ENCODE measurements at regions not wholly inside any gene's neighbourhood (a gene's known extent, or its start where the extent isn't known, plus 50 kb on each side); places are given as distances from the start of the nearest gene placed in this dataset.

DNA sequence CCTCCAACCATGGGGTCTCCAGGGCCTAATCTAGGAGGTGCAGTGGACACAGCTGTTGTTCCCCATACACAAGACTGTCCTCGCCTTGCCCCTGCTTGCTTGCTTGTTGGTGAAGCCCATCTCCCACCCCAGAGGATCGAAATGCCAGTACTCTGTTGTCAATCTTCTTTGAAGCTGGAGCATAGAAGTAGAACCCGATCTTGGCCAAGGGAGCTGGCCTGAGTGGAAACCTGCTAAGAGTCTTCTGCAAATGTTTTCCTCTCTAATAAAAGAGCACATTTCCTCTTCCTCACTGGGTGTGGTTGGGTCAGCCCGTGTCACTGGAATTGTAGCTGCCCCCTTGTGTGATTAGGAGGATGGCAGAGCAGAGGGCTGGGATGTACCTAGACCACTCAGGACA is 85.4 kb downstream of the HES1 start:
- Mint-ChIP-seq H3K4me3 (no peak overlapping the region), H3K27ac (no peak overlapping the region), H3K27me3 (ENCODE audit: low read depth) (peaks cover 8% of the 10 kb centered on the region), H3K4me1 (ENCODE audit: low read depth) (peaks cover 6% of the 10 kb centered on the region), H3K9me3 (no peaks in the 10 kb centered on the region), H3K36me3 (ENCODE audit: low read depth) (no peaks in the 10 kb centered on the region)
- DNase-seq = no peak
- intact Hi-C loops (cut with micrococcal nuclease) = no loop called here
- CTCF ChIA-PET = no interaction called here

DNA sequence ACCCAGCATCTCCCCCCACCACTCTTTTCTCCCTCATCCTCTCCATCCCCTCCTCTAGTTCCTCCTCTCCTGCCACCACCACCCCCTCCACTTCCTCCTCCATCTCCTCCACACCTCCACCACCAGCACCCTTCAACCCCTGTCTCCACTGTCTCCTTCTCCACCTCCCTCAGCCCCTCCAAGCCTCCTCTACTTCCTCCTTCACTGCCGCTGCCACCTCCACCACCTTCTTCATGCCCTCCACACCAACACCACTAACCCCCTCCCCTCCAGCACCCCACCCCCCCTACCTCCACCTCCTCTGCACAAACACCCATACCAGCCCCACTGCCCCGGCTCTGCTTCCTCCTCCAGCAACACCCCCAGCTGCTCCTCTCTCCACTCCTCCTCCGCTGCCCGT is 88.0 kb downstream of the HES1 start:
- H3K36me3 Mint-ChIP-seq (ENCODE audit: low read depth) = no peaks in the 10 kb centered on the region
- no peak overlapping the region for H3K4me3 Mint-ChIP-seq
- no peak overlapping the region for H3K27ac Mint-ChIP-seq
- no peaks in the 10 kb centered on the region for H3K9me3 Mint-ChIP-seq
- intact Hi-C loops (cut with micrococcal nuclease) = no loop called here
- H3K4me1 Mint-ChIP-seq (ENCODE audit: low read depth) = peaks cover 6% of the 10 kb centered on the region
- peaks cover 11% of the 10 kb centered on the region for H3K27me3 Mint-ChIP-seq (ENCODE audit: low read depth)
- DNase-seq = no peak
- CTCF ChIA-PET = no interaction called here

DNA sequence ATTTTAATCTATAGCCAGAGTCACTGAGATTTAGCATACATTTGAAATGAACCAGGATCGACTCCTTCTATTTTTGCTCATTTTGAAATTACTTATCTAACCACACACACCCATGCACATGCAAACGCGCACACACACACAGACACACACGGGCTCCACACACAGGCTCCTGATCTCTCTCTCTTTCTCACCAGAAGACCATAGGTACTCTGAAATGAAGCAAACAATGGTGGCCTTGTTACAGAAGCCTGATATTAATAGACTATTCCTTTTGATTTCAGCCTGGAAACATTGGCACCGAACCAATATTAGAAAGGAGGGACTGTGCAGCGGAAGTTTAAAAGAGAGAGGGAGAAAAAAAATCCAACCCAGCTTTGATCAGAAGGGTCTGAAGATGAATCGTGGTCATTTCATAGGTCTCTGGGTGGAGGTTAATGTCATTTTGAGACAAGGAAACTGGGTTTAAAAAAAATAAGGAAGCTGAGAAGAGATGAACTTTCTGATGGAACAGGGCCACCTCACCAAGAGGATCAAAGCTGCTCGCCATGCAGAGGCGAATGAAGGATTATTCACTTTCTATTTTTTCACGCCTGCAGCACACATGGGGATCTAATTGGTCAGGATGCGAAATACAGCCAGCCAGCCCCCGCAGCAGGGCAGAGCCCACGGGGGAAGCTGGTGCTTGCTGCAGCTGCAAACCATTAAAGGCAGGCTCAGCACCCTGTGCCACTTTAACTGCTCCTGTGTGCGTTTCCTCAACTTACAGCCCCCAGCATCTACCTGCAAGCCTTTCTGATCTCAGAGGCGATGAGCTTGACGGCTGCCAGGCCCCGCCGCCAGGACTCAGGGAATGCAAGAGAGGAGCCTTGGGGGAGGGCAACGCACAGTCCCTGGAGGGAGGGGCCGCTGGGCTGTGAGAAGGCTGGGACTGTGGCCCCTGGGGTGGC is 88.8 kb downstream of the HES1 start:
- Mint-ChIP-seq H3K36me3 (ENCODE audit: low read depth) (no peaks in the 10 kb centered on the region), H3K27ac (no peak overlapping the region), H3K9me3 (no peaks in the 10 kb centered on the region), H3K4me1 (ENCODE audit: low read depth) (peaks cover 6% of the 10 kb centered on the region), H3K27me3 (ENCODE audit: low read depth) (peaks cover 11% of the 10 kb centered on the region), H3K4me3 (no peak overlapping the region)
- CTCF ChIA-PET = no interaction called here
- DNase-seq = no peak
- intact Hi-C loops (cut with micrococcal nuclease) = no loop called here

DNA sequence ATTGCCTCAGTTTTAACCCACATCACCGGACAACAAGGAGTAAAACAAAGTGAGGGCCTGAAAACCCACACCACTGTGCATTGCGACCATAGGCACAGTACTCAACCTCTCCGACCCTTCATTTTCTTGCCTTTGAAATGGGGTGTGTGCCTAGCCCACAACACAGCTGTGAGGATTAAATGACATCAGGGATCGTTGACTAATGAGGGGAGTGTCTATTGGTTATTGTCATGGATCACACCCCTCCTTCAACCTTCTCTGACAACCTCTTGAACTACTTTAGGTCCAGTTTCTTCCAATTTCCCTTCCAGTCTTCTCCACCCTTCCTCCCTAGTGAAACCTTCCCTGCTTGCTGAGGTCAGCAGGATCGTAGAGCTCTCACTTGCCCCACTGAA is 89.5 kb downstream of the HES1 start:
- no peak for DNase-seq
- H3K36me3 Mint-ChIP-seq (ENCODE audit: low read depth) = no peaks in the 10 kb centered on the region
- H3K4me3 Mint-ChIP-seq = no peak overlapping the region
- intact Hi-C loops (cut with micrococcal nuclease) = no loop called here
- peaks cover 11% of the 10 kb centered on the region for H3K27me3 Mint-ChIP-seq (ENCODE audit: low read depth)
- H3K4me1 Mint-ChIP-seq (ENCODE audit: low read depth) = peaks cover 6% of the 10 kb centered on the region
- H3K9me3 Mint-ChIP-seq = no peaks in the 10 kb centered on the region
- H3K27ac Mint-ChIP-seq = no peak overlapping the region
- CTCF ChIA-PET = no interaction called here

DNA sequence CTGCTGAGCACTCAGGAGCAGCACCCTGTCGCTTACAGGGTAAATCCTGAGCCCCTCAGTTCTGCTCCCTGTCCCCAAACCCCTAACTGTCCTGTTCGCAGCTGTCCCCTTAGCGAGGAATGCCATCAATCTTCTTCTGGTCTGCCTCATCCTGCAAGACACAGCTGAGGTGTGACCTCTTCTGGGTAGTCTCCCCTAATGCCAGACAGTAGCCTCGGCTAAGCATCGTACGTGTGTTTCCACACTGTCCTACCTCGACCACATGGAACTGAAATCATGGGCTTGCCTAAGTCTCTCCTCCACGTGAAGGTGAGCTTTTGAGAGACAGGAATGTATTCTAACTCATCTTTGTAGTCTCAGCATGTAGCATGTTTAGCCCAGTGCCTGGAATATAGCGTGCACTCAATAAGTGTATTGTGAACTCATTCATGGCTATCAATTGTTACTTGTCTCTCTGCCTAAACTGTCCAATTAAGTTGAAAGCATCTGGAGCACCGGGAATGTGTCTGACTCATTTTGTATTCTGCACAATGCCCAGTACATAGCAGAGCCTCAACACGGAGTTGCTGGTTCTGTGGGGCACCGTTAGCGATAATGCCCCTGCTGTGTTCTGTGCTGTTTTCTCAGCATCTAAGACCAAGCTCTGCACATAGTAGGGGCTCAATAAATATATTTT is 90.2 kb downstream of the HES1 start:
- Mint-ChIP-seq H3K27ac (no peak overlapping the region), H3K4me1 (ENCODE audit: low read depth) (peaks cover 6% of the 10 kb centered on the region), H3K27me3 (ENCODE audit: low read depth) (peaks cover 11% of the 10 kb centered on the region), H3K36me3 (ENCODE audit: low read depth) (no peaks in the 10 kb centered on the region), H3K4me3 (no peak overlapping the region), H3K9me3 (no peaks in the 10 kb centered on the region)
- CTCF ChIA-PET = interaction anchor here (0.7 kb wide), 1 partner anchor 50 kb away, joined by 3 read pairs; no protein-coding TSS in a partner anchor
- intact Hi-C loops (cut with micrococcal nuclease) = no loop called here
- DNase-seq = no peak

DNA sequence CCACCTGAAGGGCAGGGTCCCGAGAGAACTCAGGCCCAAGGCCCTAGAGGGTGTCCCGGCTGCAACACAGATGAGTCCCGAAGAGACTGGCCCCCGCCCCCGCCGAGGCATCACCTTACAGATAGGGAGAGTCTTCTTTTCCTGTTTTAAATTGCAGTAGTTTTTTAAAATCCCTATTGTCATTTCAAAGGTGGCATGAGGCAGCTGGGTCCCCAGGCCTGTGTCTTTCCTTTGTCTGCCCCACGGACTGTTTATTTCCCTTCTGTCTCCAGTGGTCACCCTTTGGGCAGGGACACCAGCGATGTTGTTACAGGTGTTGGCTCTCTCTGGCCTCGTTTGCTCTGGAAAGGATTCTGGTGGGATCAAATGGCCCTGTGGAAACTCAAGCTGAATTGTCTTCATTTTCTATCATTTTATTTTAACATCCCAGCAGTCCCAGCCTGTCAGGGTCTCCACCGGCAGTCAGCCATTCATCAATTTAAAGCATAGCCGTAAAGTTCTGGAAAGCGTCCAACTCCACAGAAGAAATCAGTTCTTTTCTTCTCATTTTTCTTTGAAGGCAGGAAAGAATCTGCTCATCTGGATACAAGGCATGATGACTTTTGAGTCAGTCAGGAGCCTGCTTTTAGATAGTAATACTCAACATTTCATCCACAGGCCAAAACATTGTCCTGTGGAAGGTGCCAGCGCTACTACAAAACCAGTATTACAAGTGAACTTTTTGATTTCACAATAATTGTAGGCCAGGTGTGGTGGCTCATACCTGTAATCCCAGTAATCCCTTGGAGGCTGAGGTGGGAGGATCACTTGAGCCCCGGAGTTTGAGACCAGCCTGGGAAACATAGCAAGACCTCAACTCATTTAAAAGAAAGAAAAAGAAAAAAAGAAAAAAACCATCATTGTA is 96.2 kb downstream of the HES1 start:
- intact Hi-C loops (cut with micrococcal nuclease) = no loop called here
- Mint-ChIP-seq H3K4me1 (ENCODE audit: low read depth) (no peaks in the 10 kb centered on the region), H3K4me3 (no peak overlapping the region), H3K36me3 (ENCODE audit: low read depth) (no peaks in the 10 kb centered on the region), H3K9me3 (peaks cover 2% of the 10 kb centered on the region), H3K27ac (no peak overlapping the region), H3K27me3 (ENCODE audit: low read depth) (peaks cover under 1% of the 10 kb centered on the region)
- CTCF ChIA-PET = interaction anchor here (0.6 kb wide), 1 partner anchor 229 kb away, joined by 3 read pairs; no protein-coding TSS in a partner anchor
- no peak for DNase-seq

DNA sequence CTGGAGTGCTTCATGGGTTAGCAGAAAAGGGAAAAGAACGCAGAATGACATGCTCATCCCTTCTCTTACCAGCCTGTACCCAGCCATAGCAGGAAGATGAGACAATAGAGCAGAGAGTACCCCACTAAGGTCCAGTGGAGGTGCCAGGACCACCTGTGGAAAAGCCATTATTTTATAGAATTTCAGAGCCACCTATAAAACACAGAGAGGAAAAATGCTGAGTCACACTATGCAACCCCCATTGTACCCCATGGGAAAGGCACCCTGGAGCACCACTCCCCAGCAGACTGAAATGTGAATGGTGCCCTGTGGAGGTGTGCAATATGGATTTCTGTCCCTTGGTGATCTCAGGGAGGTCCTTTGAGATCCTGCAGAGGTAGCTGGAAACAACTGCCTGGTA is 97.2 kb downstream of the HES1 start:
- CTCF ChIA-PET = no interaction called here
- H3K9me3 Mint-ChIP-seq = peaks cover 6% of the 10 kb centered on the region
- H3K27me3 Mint-ChIP-seq (ENCODE audit: low read depth) = no peaks in the 10 kb centered on the region
- H3K4me1 Mint-ChIP-seq (ENCODE audit: low read depth) = no peaks in the 10 kb centered on the region
- no peak for DNase-seq
- H3K36me3 Mint-ChIP-seq (ENCODE audit: low read depth) = no peaks in the 10 kb centered on the region
- H3K4me3 Mint-ChIP-seq = no peak overlapping the region
- intact Hi-C loops (cut with micrococcal nuclease) = no loop called here
- H3K27ac Mint-ChIP-seq = no peak overlapping the region

DNA sequence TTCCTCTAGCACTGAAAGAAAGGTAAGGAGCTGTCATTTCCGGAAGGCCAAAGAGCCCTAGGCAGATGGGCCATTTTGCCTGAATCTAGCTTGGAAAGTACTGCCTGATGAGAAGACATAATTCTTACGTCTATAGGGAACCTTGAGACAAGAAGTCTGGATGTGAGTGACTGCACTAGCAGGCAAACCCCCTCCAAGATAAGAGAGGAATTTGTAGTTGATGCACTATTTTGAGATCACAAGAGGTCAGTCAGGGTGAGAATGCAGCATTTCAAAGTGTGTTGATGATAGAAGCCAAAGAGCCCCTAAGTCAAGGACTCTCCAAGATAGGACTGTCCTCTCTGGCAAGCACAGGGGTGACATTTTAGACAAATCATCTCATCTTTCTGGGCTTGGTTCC is 99.2 kb downstream of the HES1 start:
- H3K4me1 Mint-ChIP-seq (ENCODE audit: low read depth) = no peaks in the 10 kb centered on the region
- CTCF ChIA-PET = no interaction called here
- no peak overlapping the region for H3K27ac Mint-ChIP-seq
- H3K9me3 Mint-ChIP-seq = peaks cover 6% of the 10 kb centered on the region
- H3K27me3 Mint-ChIP-seq (ENCODE audit: low read depth) = no peaks in the 10 kb centered on the region
- H3K4me3 Mint-ChIP-seq = no peak overlapping the region
- DNase-seq = no peak
- H3K36me3 Mint-ChIP-seq (ENCODE audit: low read depth) = no peaks in the 10 kb centered on the region
- intact Hi-C loops (cut with micrococcal nuclease) = no loop called here

DNA sequence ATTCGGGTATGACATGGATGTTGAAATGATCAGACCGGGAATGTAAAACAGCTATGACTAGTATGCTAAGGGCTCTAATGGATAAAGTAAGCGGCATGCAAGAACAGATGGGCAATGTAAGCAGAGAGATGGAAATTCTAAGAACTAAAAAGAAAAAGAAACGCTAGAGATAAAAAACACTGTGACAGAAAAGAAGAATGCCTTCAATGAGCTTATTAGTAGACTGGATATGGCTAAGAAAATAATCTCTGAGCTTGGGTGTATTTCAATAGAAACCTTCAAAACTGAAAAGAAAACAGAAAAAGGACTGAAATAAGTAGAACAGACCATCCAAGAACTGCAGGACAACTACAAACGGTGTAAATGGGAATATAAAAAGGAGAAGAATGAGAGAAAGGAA is 101.2 kb downstream of the HES1 start:
- CTCF ChIA-PET = interaction anchor here (0.6 kb wide), 1 partner anchor 475 kb away, joined by 3 read pairs; no protein-coding TSS in a partner anchor
- Mint-ChIP-seq H3K4me1 (ENCODE audit: low read depth) (no peaks in the 10 kb centered on the region), H3K27ac (no peak overlapping the region), H3K4me3 (no peak overlapping the region), H3K36me3 (ENCODE audit: low read depth) (no peaks in the 10 kb centered on the region), H3K27me3 (ENCODE audit: low read depth) (no peaks in the 10 kb centered on the region), H3K9me3 (peaks cover 6% of the 10 kb centered on the region)
- intact Hi-C loops (cut with micrococcal nuclease) = no loop called here
- DNase-seq = no peak

DNA sequence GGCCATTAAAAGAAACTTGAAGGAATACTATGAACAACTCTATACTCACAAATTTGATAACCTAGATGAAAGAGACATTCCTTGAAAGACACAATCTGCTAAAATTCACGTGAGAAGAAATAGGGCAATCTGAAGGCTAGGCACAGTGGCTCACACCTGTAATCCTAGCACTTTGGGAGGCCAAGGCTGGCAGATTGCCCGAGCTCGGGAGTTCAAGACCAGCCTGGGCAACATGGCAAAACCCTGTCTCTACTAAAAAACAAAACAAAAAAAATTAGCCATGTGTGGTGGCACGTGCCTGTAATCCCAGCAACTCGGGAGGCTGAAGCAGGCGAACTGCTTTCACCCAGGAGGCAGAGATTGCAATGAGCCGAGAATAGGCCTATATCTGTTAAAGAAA is 104.8 kb downstream of the HES1 start:
- Mint-ChIP-seq H3K36me3 (ENCODE audit: low read depth) (no peaks in the 10 kb centered on the region), H3K9me3 (peaks cover 6% of the 10 kb centered on the region), H3K4me3 (no peak overlapping the region), H3K27me3 (ENCODE audit: low read depth) (no peaks in the 10 kb centered on the region), H3K4me1 (ENCODE audit: low read depth) (no peaks in the 10 kb centered on the region), H3K27ac (no peak overlapping the region)
- no peak for DNase-seq
- intact Hi-C loops (cut with micrococcal nuclease) = no loop called here
- CTCF ChIA-PET = no interaction called here

DNA sequence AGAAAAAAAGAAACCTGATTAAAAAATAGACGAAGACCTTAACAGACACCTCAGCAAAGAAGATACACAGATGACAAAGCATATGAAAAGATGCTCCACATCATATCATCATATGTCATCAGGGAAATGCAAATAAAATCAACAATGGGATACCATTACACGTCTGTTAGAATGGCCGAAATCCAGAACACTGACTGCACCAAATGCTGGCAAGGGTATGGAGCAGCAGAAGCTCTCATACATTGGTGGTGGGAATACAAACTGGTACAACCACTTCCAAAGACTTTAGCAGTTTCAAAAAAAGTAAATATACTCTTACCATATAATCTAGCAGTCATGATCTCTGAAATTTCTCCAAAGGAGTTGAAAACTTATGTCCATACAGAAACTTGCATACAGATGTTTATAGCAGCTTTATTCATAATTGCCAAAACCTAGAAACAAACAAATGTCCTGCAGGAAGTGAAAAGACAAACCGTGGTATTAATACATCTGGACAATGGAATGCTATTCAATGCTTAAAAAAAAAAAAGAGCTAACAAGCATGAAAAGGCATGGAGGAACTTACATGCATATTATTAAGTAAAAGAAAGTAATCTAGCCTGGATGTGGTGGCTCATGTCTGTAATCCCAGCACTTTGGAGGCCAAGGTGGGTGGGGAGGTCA is 107.4 kb downstream of the HES1 start:
- Mint-ChIP-seq H3K36me3 (ENCODE audit: low read depth) (no peaks in the 10 kb centered on the region), H3K27ac (no peak overlapping the region), H3K27me3 (ENCODE audit: low read depth) (no peaks in the 10 kb centered on the region), H3K4me3 (no peak overlapping the region), H3K9me3 (no peaks in the 10 kb centered on the region), H3K4me1 (ENCODE audit: low read depth) (no peaks in the 10 kb centered on the region)
- intact Hi-C loops (cut with micrococcal nuclease) = no loop called here
- CTCF ChIA-PET = no interaction called here
- no peak for DNase-seq

DNA sequence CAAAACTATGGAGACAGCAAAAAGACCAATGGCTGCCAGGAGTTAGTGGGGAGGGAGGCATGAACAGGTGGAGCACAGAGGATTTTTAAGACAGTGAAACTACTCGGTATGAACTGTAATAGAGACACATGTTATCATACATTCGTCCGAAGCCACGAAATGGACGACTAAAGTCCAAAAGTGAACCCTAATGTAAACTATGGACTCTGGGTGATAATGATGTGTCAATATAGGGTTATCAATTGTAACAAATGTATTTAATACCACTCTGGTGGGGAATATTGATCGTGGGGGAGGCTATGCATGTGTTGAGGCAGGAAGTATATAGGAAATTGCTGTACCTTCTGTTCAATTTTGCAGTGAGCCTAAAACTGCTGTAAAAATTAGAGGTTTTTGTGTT is 107.0 kb downstream of the CPN2 start:
- CTCF ChIA-PET = no interaction called here
- Mint-ChIP-seq H3K36me3 (ENCODE audit: low read depth) (no peaks in the 10 kb centered on the region), H3K27me3 (ENCODE audit: low read depth) (no peaks in the 10 kb centered on the region), H3K4me3 (no peak overlapping the region), H3K4me1 (ENCODE audit: low read depth) (no peaks in the 10 kb centered on the region), H3K27ac (no peak overlapping the region), H3K9me3 (no peaks in the 10 kb centered on the region)
- no peak for DNase-seq
- intact Hi-C loops (cut with micrococcal nuclease) = no loop called here
